ENCODE measurements at regions not wholly inside any gene's neighbourhood (a gene's known extent, or its start where the extent isn't known, plus 50 kb on each side); places are given as distances from the start of the nearest gene placed in this dataset.
"Not testable (repeated sequence)": the region's sequence is repeated elsewhere in the genome, so short reads cannot be mapped to it uniquely, and the experiment has no call there.

DNA sequence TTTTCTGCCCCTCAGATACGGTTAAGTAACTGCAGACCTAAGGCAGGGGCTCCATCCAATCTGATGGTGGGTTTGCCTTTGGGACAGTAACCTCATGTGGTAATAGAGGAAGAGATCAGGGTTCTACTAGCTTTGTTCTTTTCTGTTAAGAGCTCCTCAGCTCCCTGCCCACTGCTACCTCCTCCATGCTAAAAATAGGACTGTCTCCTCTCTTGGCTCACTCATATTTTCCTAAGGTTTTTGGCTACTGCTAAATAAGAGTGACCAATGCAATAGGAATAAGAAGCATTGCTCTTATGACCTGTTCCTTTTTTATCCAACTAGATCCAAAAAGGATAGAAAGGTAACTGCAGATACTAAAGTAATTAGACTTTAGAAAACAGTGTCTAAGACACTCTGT is 99.6 kb downstream of the THSD1 start:
- TF ChIP-seq EP300, POLR2AphosphoS5 (IDR thresholded peaks at IDR 0.05): not testable (repeated sequence)
- TF ChIP-seq, protein P1, sequence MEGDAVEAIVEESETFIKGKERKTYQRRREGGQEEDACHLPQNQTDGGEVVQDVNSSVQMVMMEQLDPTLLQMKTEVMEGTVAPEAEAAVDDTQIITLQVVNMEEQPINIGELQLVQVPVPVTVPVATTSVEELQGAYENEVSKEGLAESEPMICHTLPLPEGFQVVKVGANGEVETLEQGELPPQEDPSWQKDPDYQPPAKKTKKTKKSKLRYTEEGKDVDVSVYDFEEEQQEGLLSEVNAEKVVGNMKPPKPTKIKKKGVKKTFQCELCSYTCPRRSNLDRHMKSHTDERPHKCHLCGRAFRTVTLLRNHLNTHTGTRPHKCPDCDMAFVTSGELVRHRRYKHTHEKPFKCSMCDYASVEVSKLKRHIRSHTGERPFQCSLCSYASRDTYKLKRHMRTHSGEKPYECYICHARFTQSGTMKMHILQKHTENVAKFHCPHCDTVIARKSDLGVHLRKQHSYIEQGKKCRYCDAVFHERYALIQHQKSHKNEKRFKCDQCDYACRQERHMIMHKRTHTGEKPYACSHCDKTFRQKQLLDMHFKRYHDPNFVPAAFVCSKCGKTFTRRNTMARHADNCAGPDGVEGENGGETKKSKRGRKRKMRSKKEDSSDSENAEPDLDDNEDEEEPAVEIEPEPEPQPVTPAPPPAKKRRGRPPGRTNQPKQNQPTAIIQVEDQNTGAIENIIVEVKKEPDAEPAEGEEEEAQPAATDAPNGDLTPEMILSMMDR (IDR thresholded peaks at IDR 0.05): not testable (repeated sequence)
